IMR-90 (cell line): ENCODE measurements at regions not wholly inside any gene's neighbourhood (a gene's known extent, or its start where the extent isn't known, plus 50 kb on each side); places are given as distances from the start of the nearest gene placed in this dataset.

Experiments used
- ATAC-seq: fragments of 200-7000 bp; cut with Tn5 transposase; 2 replicates; pipeline ENCODE4 v1.9.1; 2020; ENCODE audit warnings: low read depth, mild to moderate bottlenecking, moderate library complexity
- BruUV-seq: library from RNA; stranded (reverse); fragments of 400-500 nt; replicated peaks from 2 replicates; lab custom pipeline; 2021; lab: Mats Ljungman, UMichigan
- CTCF ChIA-PET: fragments of 300-600 bp; formaldehyde crosslinking; extraction: SDS; loops from one replicate; lab custom pipeline; 2021; ENCODE audit warnings: antibody characterized with exemption; lab: Yijun Ruan, JAX
- POLR2A ChIA-PET: fragments of 300-600 bp; sonication (Branson Sonifier 250); formaldehyde crosslinking; loops from one replicate; lab custom pipeline; 2022; ENCODE audit warnings: antibody characterized with exemption; ENCODE audit not compliant: unreplicated experiment; lab: Charles Lee
- DNase-seq: peaks from one replicate; pipeline ENCODE4 v3.0.0; 2013
- H2AFZ ChIP-seq: replicated peaks from 2 replicates; pipeline ENCODE3; 2013; ENCODE audit warnings: low read length, mild to moderate bottlenecking; ENCODE audit not compliant: poor library complexity
- H2AK5ac ChIP-seq: 2 replicates; pipeline ENCODE4 v1.6.1; 2013; ENCODE audit warnings: low read depth, low read length, inconsistent platforms
- H2AK9ac ChIP-seq: replicated peaks from 2 replicates; pipeline ENCODE3; 2013; ENCODE audit warnings: mild to moderate bottlenecking, low read depth, low read length, moderate library complexity; ENCODE audit not compliant: poor library complexity
- H2BK120ac ChIP-seq: 2 replicates; pipeline ENCODE4 v1.6.1; 2013; ENCODE audit warnings: low read depth, low read length, inconsistent platforms
- H2BK15ac ChIP-seq: 3 replicates; pipeline ENCODE4 v1.6.1; 2013; ENCODE audit warnings: low read depth, low read length, inconsistent platforms
- H2BK20ac ChIP-seq: 2 replicates; pipeline ENCODE4 v1.6.1; 2013; ENCODE audit warnings: low read depth, mild to moderate bottlenecking, inconsistent platforms, low read length, moderate library complexity
- H2BK5ac ChIP-seq: 2 replicates; pipeline ENCODE4 v1.6.1; 2013; ENCODE audit warnings: mild to moderate bottlenecking, low read depth, low read length, inconsistent platforms; ENCODE audit not compliant: poor library complexity, severe bottlenecking
- H3K14ac ChIP-seq: replicated peaks from 2 replicates; pipeline ENCODE4 v1.6.1; 2013; ENCODE audit warnings: low read depth, low read length, inconsistent platforms
- H3K18ac ChIP-seq: 2 replicates; pipeline ENCODE4 v1.6.1; 2013; ENCODE audit warnings: low read depth, low read length, control low read depth
- H3K23ac ChIP-seq: 2 replicates; pipeline ENCODE4 v1.6.1; 2013; ENCODE audit warnings: low read depth, low read length, inconsistent platforms
- H3K27ac ChIP-seq: 2 replicates; pipeline ENCODE4 v1.5.1; 2013; ENCODE audit warnings: mild to moderate bottlenecking, control low read depth, low read length; ENCODE audit not compliant: insufficient read depth
- H3K27me3 ChIP-seq: 2 replicates; pipeline ENCODE4 v1.6.1; 2013; ENCODE audit warnings: low read length; ENCODE audit not compliant: control insufficient read depth, insufficient read depth
- H3K36me3 ChIP-seq: 2 replicates; pipeline ENCODE4 v1.6.1; 2013; ENCODE audit warnings: low read length, mixed read lengths; ENCODE audit not compliant: control insufficient read depth, insufficient read depth
- H3K4ac ChIP-seq: 2 replicates; pipeline ENCODE4 v1.6.1; 2013; ENCODE audit warnings: low read depth, low read length, inconsistent platforms
- H3K4me1 ChIP-seq: 2 replicates; pipeline ENCODE4 v1.6.1; 2013; ENCODE audit warnings: low read length, mixed read lengths; ENCODE audit not compliant: control insufficient read depth, insufficient read depth
- H3K4me2 ChIP-seq: 2 replicates; pipeline ENCODE4 v1.6.1; 2013; ENCODE audit warnings: low read depth, mild to moderate bottlenecking, control low read depth, low read length, moderate library complexity
- H3K4me3 ChIP-seq: 2 replicates; pipeline ENCODE4 v1.5.1; 2013; ENCODE audit warnings: low read depth, mild to moderate bottlenecking, control low read depth, low read length, moderate library complexity; ENCODE audit not compliant: insufficient read depth
- H3K56ac ChIP-seq: 2 replicates; pipeline ENCODE4 v1.6.1; 2013; ENCODE audit warnings: low read length, inconsistent platforms; ENCODE audit not compliant: insufficient read depth; ENCODE audit errors: extremely low read depth
- H3K79me1 ChIP-seq, 2 experiments: 2 replicates each; pipeline ENCODE4 v1.6.1; 2013; ENCODE audit warnings: low read length in 2 of 2, inconsistent platforms in 1 of 2, low read depth in 1 of 2
- H3K9ac ChIP-seq: 2 replicates; pipeline ENCODE4 v1.6.1; 2013; ENCODE audit warnings: low read depth, low read length, control low read depth
- H3K9me1 ChIP-seq: 2 replicates; pipeline ENCODE4 v1.6.1; 2013; ENCODE audit warnings: low read length, inconsistent platforms; ENCODE audit not compliant: insufficient read depth
- H3K9me3 ChIP-seq: 2 replicates; pipeline ENCODE4 v1.6.1; 2013; ENCODE audit warnings: low read length; ENCODE audit not compliant: control insufficient read depth, insufficient read depth
- H4K20me1 ChIP-seq: 2 replicates; pipeline ENCODE4 v1.6.1; 2013; ENCODE audit warnings: low read length, inconsistent platforms; ENCODE audit not compliant: insufficient read depth
- H4K5ac ChIP-seq: 2 replicates; pipeline ENCODE4 v1.6.1; 2013; ENCODE audit warnings: mild to moderate bottlenecking, low read depth, low read length, control low read depth
- H4K8ac ChIP-seq, 2 experiments: 2 replicates each; pipeline ENCODE4 v1.6.1; 2013; ENCODE audit warnings: low read depth in 2 of 2, low read length in 2 of 2, control low read depth in 1 of 2, inconsistent platforms in 1 of 2
- H4K91ac ChIP-seq: 2 replicates; pipeline ENCODE4 v1.6.1; 2013; ENCODE audit warnings: low read depth, low read length, inconsistent platforms; ENCODE audit not compliant: insufficient read depth
- CTCF ChIP-seq: conservative IDR thresholded peaks from 2 replicates; pipeline ENCODE4 v1.5.1; 2012; ENCODE audit warnings: mild to moderate bottlenecking, low read depth, low read length, improper control_type of control experiment
- ELK1 ChIP-seq: fragments of 150-350 bp; IDR thresholded peaks from 2 replicates; pipeline ENCODE4 v1.6.1; 2016; ENCODE audit warnings: low read depth, mild to moderate bottlenecking, low read length, moderate library complexity, borderline replicate concordance
- MXI1 ChIP-seq: IDR thresholded peaks from 2 replicates; pipeline ENCODE4 v1.6.1; 2012; ENCODE audit warnings: low read depth, mild to moderate bottlenecking, low read length, moderate library complexity, borderline replicate concordance
- RAD21 ChIP-seq: IDR thresholded peaks from 2 replicates; pipeline ENCODE4 v1.6.1; 2012; ENCODE audit warnings: low read length, improper control_type of control experiment
- RCOR1 ChIP-seq: IDR thresholded peaks from 2 replicates; pipeline ENCODE4 v1.6.1; 2012; ENCODE audit warnings: mild to moderate bottlenecking, low read length, improper control_type of control experiment; ENCODE audit not compliant: insufficient replicate concordance
- WGBS, 2 experiments: methylation state at CpG; one replicate each; pipeline versions ENCODE4 v1.1.5 to v1.1.7; 2013; ENCODE audit warnings: missing lambda C conversion rate in 2 of 2; ENCODE audit not compliant: insufficient read length in 1 of 2; ENCODE audit errors: extremely low coverage in 2 of 2; 5-methylcytosine and 5-hydroxymethylcytosine counted together
- dilution Hi-C: fragments of 300-500 bp; cut with HindIII; formaldehyde crosslinking; loops from one replicate; pipeline ENCODE4 v1.14.3; 2018; ENCODE audit warnings: low sequenced_read_pairs; ENCODE audit not compliant: unreplicated experiment
- in situ Hi-C: fragments of 300-500 bp; cut with MboI; formaldehyde crosslinking; loops from 3 replicates; pipeline ENCODE4 v1.14.3; 2019; ENCODE audit warnings: low sequenced_read_pairs, inconsistent platforms, mixed read lengths
- intact Hi-C: fragments of 100-400 bp; cut with micrococcal nuclease; formaldehyde crosslinking; loops from 2 replicates; pipeline ENCODE4 v1.10.0; 2022

GRCh38 chr10:133023216-133023843, 64.4 kb upstream of the ADGRA1 start:
- peaks cover 5% of the 10 kb centered on the region; the same call in 1 of the 2 replicates for H3K27me3 ChIP-seq
- WGBS, 2 experiments: 79% methylated on average over 17 of the region's 31 CpGs; no CpG with 5 or more reads in 1 of the 2 experiments
- H4K5ac ChIP-seq: no peak overlapping the region
- H3K79me1 ChIP-seq: no peaks in the 10 kb centered on the region
- ATAC-seq: no peak
- no peak overlapping the region for H3K18ac ChIP-seq
- H3K14ac ChIP-seq: no peak overlapping the region
- H4K20me1 ChIP-seq: no peaks in the 10 kb centered on the region
- no peaks in the 10 kb centered on the region for H3K4me1 ChIP-seq
- DNase-seq: no peak
- no peak overlapping the region for H2BK120ac ChIP-seq
- no peaks in the 10 kb centered on the region for H3K9me1 ChIP-seq
- no peak overlapping the region for H2BK5ac ChIP-seq
- BruUV-seq: no TSS peak
- no peak overlapping the region for H3K9ac ChIP-seq
- H3K4ac ChIP-seq: no peak overlapping the region
- H2BK20ac ChIP-seq: no peak overlapping the region
- no peak overlapping the region for H2AK9ac ChIP-seq
- no peak overlapping the region for H3K23ac ChIP-seq
- in situ Hi-C loops (no loop called here), dilution Hi-C loops (no loop called here), intact Hi-C loops (no loop called here)
- H3K9me3 ChIP-seq: peaks cover 5% of the 10 kb centered on the region; the same call in 1 of the 2 replicates
- no peak overlapping the region for H2AK5ac ChIP-seq
- no peak overlapping the region for H3K27ac ChIP-seq
- H4K8ac ChIP-seq: no peak overlapping the region
- no peak overlapping the region for H3K56ac ChIP-seq
- H4K91ac ChIP-seq: no peak overlapping the region
- no peak overlapping the region for H2AFZ ChIP-seq
- no peak for TF ChIP-seq RAD21
- no peak for TF ChIP-seq ELK1
- TF ChIP-seq CTCF: no peak
- TF ChIP-seq MXI1: no peak
- no peak for TF ChIP-seq RCOR1
- H3K4me3 ChIP-seq: no peak overlapping the region
- H3K4me2 ChIP-seq: no peak overlapping the region
- H2BK15ac ChIP-seq: no peak overlapping the region
- no peaks in the 10 kb centered on the region for H3K36me3 ChIP-seq
- CTCF ChIA-PET: no interaction called here
- POLR2A ChIA-PET: no interaction called here
